ENCODE measurements at regions not wholly inside any gene's neighbourhood (a gene's known extent, or its start where the extent isn't known, plus 50 kb on each side); places are given as distances from the start of the nearest gene placed in this dataset.

DNA sequence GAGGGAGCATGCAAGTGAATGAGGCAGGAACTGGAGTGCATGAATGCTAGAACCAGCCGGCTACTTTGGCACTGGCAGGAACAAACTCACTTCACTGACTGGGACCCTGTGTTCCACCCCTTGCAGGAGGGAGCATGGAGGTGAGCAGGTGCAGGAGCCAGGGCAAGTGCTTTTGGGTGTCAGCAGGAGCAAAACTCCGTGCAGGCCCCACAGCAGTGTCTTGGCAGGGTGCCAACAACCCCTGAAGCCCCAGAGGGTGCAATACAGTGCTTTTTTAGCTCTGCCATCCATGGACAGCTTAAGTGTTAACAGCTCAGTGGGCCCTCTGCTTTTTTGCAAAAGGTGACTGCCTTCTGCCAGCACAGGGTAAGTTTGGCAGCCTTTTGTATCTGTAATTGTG is 245.8 kb upstream of the PCSK5 start:
- DNase-seq (ENCODE audit: low read depth in 1 of 2, low spot score in 1 of 2), result no peak
- no peak overlapping the region for H3K27ac ChIP-seq
- TF ChIP-seq HEYL (CRISPR knock-in tag; IDR thresholded peaks at IDR 0.05), result no peak
- no peak for TF ChIP-seq EHF (CRISPR knock-in tag; IDR thresholded peaks at IDR 0.05)
- no peak for TF ChIP-seq POLR2A (IDR thresholded peaks at IDR 0.05; ENCODE audit: low read length)
- TF ChIP-seq HOXB13 (CRISPR knock-in tag; IDR thresholded peaks at IDR 0.05; ENCODE audit: low read depth), result no peak
- TF ChIP-seq ZSCAN20 (CRISPR knock-in tag; IDR thresholded peaks at IDR 0.05), result no peak
- TF ChIP-seq HOXA7 (CRISPR knock-in tag; IDR thresholded peaks at IDR 0.05), result no peak
- TF ChIP-seq, protein P1, sequence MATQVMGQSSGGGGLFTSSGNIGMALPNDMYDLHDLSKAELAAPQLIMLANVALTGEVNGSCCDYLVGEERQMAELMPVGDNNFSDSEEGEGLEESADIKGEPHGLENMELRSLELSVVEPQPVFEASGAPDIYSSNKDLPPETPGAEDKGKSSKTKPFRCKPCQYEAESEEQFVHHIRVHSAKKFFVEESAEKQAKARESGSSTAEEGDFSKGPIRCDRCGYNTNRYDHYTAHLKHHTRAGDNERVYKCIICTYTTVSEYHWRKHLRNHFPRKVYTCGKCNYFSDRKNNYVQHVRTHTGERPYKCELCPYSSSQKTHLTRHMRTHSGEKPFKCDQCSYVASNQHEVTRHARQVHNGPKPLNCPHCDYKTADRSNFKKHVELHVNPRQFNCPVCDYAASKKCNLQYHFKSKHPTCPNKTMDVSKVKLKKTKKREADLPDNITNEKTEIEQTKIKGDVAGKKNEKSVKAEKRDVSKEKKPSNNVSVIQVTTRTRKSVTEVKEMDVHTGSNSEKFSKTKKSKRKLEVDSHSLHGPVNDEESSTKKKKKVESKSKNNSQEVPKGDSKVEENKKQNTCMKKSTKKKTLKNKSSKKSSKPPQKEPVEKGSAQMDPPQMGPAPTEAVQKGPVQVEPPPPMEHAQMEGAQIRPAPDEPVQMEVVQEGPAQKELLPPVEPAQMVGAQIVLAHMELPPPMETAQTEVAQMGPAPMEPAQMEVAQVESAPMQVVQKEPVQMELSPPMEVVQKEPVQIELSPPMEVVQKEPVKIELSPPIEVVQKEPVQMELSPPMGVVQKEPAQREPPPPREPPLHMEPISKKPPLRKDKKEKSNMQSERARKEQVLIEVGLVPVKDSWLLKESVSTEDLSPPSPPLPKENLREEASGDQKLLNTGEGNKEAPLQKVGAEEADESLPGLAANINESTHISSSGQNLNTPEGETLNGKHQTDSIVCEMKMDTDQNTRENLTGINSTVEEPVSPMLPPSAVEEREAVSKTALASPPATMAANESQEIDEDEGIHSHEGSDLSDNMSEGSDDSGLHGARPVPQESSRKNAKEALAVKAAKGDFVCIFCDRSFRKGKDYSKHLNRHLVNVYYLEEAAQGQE (IDR thresholded peaks at IDR 0.05), result no peak
- no peaks in the 10 kb centered on the region for H3K9me3 ChIP-seq
- ChIA-PET CTCF (interaction anchor here (1.8 kb wide), 1 partner anchor 12 kb away, joined by 3 read pairs; no protein-coding TSS in a partner anchor), POLR2A (no interaction called here)
- no peak for FAIRE-seq
- no peak overlapping the region for H3K4me3 ChIP-seq
- no peak for ATAC-seq
- no peak overlapping the region for H3K4me2 ChIP-seq
- H3K4me1 ChIP-seq, result no peaks in the 10 kb centered on the region
- WGBS (ENCODE audit: missing lambda C conversion rate), result 6% methylated on average over 2 of the region's 2 CpGs

DNA sequence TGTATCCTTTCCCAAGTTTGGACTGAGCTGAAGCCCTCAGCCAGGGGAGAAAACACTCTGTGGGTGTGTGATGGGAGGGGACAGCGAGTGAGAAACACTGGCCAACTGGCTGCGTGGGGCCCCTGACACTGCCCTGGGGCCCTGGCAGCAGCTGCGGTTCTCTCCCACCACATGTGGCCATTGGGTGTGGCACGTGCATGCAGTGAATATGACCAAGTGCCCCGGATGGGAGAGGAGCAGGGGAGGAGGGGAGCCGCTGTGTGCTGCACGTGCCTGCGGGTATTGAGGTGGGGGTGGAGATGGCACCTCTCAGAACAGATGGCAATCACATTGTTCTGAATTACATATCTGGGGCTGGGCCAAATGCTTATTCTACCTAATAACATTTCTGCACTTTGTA is 242.4 kb upstream of the PCSK5 start:
- H3K27ac ChIP-seq, result no peak overlapping the region
- ATAC-seq (no peak), FAIRE-seq (no peak), DNase-seq (ENCODE audit: low read depth in 1 of 2, low spot score in 1 of 2) (no peak)
- H3K4me1 ChIP-seq, result no peaks in the 10 kb centered on the region
- H3K4me2 ChIP-seq, result no peak overlapping the region
- no peak overlapping the region for H3K4me3 ChIP-seq
- WGBS (ENCODE audit: missing lambda C conversion rate), result 3% methylated on average over 8 of the region's 8 CpGs
- ChIA-PET POLR2A (no interaction called here), CTCF (no interaction called here)
- TF ChIP-seq SREBF2 (IDR thresholded peaks at IDR 0.05), result no peak
- no peak for TF ChIP-seq TP53 (CRISPR knock-in tag; IDR thresholded peaks at IDR 0.05)
- no peak for TF ChIP-seq NFE2L2 (conservative IDR thresholded peaks at IDR 0.05; ENCODE audit: low read length)
- TF ChIP-seq EHF (CRISPR knock-in tag; IDR thresholded peaks at IDR 0.05), result no peak
- TF ChIP-seq BHLHE40 (IDR thresholded peaks at IDR 0.05; ENCODE audit: low read depth, low read length), result no peak
- TF ChIP-seq MAZ (IDR thresholded peaks at IDR 0.05; ENCODE audit: borderline replicate concordance, low read depth, low read length), result no peak
- TF ChIP-seq ZC3H11A (IDR thresholded peaks at IDR 0.05), result no peak
- TF ChIP-seq, protein P2, sequence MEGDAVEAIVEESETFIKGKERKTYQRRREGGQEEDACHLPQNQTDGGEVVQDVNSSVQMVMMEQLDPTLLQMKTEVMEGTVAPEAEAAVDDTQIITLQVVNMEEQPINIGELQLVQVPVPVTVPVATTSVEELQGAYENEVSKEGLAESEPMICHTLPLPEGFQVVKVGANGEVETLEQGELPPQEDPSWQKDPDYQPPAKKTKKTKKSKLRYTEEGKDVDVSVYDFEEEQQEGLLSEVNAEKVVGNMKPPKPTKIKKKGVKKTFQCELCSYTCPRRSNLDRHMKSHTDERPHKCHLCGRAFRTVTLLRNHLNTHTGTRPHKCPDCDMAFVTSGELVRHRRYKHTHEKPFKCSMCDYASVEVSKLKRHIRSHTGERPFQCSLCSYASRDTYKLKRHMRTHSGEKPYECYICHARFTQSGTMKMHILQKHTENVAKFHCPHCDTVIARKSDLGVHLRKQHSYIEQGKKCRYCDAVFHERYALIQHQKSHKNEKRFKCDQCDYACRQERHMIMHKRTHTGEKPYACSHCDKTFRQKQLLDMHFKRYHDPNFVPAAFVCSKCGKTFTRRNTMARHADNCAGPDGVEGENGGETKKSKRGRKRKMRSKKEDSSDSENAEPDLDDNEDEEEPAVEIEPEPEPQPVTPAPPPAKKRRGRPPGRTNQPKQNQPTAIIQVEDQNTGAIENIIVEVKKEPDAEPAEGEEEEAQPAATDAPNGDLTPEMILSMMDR (IDR thresholded peaks at IDR 0.05), result no peak
- no peak for TF ChIP-seq FOXS1 (CRISPR knock-in tag; IDR thresholded peaks at IDR 0.05)
- TF ChIP-seq TFCP2L1 (CRISPR knock-in tag; IDR thresholded peaks at IDR 0.05), result no peak
- no peak for TF ChIP-seq MYC (IDR thresholded peaks at IDR 0.05; ENCODE audit: borderline replicate concordance, low read length)
- TF ChIP-seq MAFK (IDR thresholded peaks at IDR 0.05; ENCODE audit: partially characterized antibody), result no peak
- TF ChIP-seq EP300 (IDR thresholded peaks at IDR 0.05), result no peak
- TF ChIP-seq, protein P3, sequence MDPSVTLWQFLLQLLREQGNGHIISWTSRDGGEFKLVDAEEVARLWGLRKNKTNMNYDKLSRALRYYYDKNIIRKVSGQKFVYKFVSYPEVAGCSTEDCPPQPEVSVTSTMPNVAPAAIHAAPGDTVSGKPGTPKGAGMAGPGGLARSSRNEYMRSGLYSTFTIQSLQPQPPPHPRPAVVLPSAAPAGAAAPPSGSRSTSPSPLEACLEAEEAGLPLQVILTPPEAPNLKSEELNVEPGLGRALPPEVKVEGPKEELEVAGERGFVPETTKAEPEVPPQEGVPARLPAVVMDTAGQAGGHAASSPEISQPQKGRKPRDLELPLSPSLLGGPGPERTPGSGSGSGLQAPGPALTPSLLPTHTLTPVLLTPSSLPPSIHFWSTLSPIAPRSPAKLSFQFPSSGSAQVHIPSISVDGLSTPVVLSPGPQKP (IDR thresholded peaks at IDR 0.05; ENCODE audit: low read depth, low read length), result no peak
- no peak for TF ChIP-seq GATA3 (IDR thresholded peaks at IDR 0.05; ENCODE audit: borderline replicate concordance)
- TF ChIP-seq, protein P4, sequence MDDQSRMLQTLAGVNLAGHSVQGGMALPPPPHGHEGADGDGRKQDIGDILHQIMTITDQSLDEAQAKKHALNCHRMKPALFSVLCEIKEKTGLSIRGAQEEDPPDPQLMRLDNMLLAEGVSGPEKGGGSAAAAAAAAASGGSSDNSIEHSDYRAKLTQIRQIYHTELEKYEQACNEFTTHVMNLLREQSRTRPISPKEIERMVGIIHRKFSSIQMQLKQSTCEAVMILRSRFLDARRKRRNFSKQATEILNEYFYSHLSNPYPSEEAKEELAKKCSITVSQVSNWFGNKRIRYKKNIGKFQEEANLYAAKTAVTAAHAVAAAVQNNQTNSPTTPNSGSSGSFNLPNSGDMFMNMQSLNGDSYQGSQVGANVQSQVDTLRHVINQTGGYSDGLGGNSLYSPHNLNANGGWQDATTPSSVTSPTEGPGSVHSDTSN (IDR thresholded peaks at IDR 0.05), result no peak
- TF ChIP-seq, protein P5, sequence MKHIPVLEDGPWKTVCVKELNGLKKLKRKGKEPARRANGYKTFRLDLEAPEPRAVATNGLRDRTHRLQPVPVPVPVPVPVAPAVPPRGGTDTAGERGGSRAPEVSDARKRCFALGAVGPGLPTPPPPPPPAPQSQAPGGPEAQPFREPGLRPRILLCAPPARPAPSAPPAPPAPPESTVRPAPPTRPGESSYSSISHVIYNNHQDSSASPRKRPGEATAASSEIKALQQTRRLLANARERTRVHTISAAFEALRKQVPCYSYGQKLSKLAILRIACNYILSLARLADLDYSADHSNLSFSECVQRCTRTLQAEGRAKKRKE (CRISPR knock-in tag; IDR thresholded peaks at IDR 0.05; ENCODE audit: low read depth), result no peak
- TF ChIP-seq, protein P6, sequence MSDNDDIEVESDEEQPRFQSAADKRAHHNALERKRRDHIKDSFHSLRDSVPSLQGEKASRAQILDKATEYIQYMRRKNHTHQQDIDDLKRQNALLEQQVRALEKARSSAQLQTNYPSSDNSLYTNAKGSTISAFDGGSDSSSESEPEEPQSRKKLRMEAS (IDR thresholded peaks at IDR 0.05), result no peak
- TF ChIP-seq, protein P7, sequence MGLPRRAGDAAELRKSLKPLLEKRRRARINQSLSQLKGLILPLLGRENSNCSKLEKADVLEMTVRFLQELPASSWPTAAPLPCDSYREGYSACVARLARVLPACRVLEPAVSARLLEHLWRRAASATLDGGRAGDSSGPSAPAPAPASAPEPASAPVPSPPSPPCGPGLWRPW (IDR thresholded peaks at IDR 0.05), result no peak
- no peaks in the 10 kb centered on the region for H3K9me3 ChIP-seq
